ENCODE measurements at regions not wholly inside any gene's neighbourhood (a gene's known extent, or its start where the extent isn't known, plus 50 kb on each side); places are given as distances from the start of the nearest gene placed in this dataset.

DNA sequence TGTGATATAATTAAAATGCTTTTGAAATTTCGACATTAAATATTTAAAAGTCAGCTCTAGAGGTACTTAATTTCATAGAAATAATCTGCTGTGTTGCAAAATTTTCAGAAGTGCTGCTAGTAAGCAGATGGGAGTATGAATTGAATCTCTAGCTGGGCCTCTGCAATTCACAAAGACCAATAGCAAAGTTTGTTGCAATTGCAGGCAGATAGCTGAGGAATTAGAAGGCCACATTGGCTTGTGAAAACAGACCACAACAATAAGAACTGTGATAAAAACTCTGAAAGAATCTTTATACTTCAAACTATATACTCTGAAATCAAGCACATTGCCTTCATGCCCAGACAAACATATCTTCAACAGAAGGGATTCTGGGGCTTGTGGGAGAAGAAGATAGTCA is 636.3 kb upstream of the SOX9 start:
- Histone ChIP-seq H3K18ac (ENCODE audit: low read length) (no peak overlapping the region), H3K79me1 (ENCODE audit: low read length) (no peaks in the 10 kb centered on the region), H2AK5ac (ENCODE audit: low read length) (no peak overlapping the region), H3K9ac (ENCODE audit: low read length) (no peak overlapping the region), H4K12ac (ENCODE audit: low read depth, low read length) (no peak overlapping the region), H4K91ac (ENCODE audit: low read depth, low read length) (no peak overlapping the region), H3K14ac (ENCODE audit: low read length) (no peak overlapping the region), H3K9me3 (ENCODE audit: insufficient read depth, low read depth, low read length) (no peaks in the 10 kb centered on the region), H3K27me3 (ENCODE audit: insufficient read depth, low read length) (no peaks in the 10 kb centered on the region), H2BK12ac (ENCODE audit: low read length) (no peak overlapping the region), H4K8ac (ENCODE audit: low read depth, low read length) (no peak overlapping the region), H3K4me3 (ENCODE audit: low read depth, low read length) (no peak overlapping the region), H3K79me2 (ENCODE audit: control insufficient read depth, insufficient read depth, low read length, poor library complexity) (no peaks in the 10 kb centered on the region), H3K4ac (ENCODE audit: low read depth, low read length) (no peak overlapping the region), H2AFZ (ENCODE audit: insufficient read depth, low read length, poor library complexity) (no peak overlapping the region), H3K23ac (ENCODE audit: low read length) (no peak overlapping the region), H3K4me1 (ENCODE audit: control insufficient read depth in 1 of 2, insufficient read depth in 2 of 2, low read length in 2 of 2) (no peaks in the 10 kb centered on the region), H2BK120ac (ENCODE audit: insufficient read depth, low read length, poor library complexity) (no peak overlapping the region), H2BK5ac (ENCODE audit: low read depth, low read length, poor library complexity) (no peak overlapping the region), H3K4me2 (ENCODE audit: low read length) (no peak overlapping the region), H3K27ac (ENCODE audit: low read depth, low read length) (no peak overlapping the region), H3K36me3 (ENCODE audit: control insufficient read depth in 1 of 2, insufficient read depth in 2 of 2, low read length in 2 of 2) (no peaks in the 10 kb centered on the region)
- DNase-seq, result no peak
- no CpG with 5 or more reads among the region's 1 CpG for WGBS (ENCODE audit: extremely low coverage, insufficient coverage, insufficient read length)

DNA sequence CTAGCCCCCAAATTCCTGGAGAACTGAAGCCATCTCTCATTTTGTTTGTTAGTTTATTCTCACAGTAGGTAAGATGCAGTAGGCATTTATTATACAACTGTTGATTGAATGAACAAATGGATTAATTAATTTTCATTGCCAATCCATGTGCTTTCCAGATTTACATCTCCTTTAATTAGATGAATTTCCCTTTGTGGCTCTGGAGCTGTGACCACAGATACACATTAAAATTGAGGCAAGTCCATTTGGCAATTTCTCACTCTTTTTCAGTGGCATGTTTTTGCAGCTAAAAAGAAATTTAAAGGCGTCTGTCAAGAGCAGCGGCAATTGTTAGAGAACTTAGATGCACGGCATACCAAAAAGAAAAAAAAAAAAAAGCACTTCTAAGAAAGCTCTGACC is 635.4 kb upstream of the SOX9 start:
- Histone ChIP-seq H3K9ac (ENCODE audit: low read length) (no peak overlapping the region), H4K91ac (ENCODE audit: low read depth, low read length) (no peak overlapping the region), H3K9me3 (ENCODE audit: insufficient read depth, low read depth, low read length) (no peaks in the 10 kb centered on the region), H3K4me1 (ENCODE audit: control insufficient read depth in 1 of 2, insufficient read depth in 2 of 2, low read length in 2 of 2) (no peaks in the 10 kb centered on the region), H3K27me3 (ENCODE audit: insufficient read depth, low read length) (no peaks in the 10 kb centered on the region), H3K4me3 (ENCODE audit: low read depth, low read length) (no peak overlapping the region), H3K27ac (ENCODE audit: low read depth, low read length) (no peak overlapping the region), H3K4me2 (ENCODE audit: low read length) (no peak overlapping the region), H3K14ac (ENCODE audit: low read length) (no peak overlapping the region), H2BK120ac (ENCODE audit: insufficient read depth, low read length, poor library complexity) (no peak overlapping the region), H2BK12ac (ENCODE audit: low read length) (no peak overlapping the region), H2BK5ac (ENCODE audit: low read depth, low read length, poor library complexity) (no peak overlapping the region), H3K79me2 (ENCODE audit: control insufficient read depth, insufficient read depth, low read length, poor library complexity) (no peaks in the 10 kb centered on the region), H3K4ac (ENCODE audit: low read depth, low read length) (no peak overlapping the region), H3K79me1 (ENCODE audit: low read length) (no peaks in the 10 kb centered on the region), H3K23ac (ENCODE audit: low read length) (no peak overlapping the region), H3K36me3 (ENCODE audit: control insufficient read depth in 1 of 2, insufficient read depth in 2 of 2, low read length in 2 of 2) (no peaks in the 10 kb centered on the region), H4K8ac (ENCODE audit: low read depth, low read length) (no peak overlapping the region), H2AFZ (ENCODE audit: insufficient read depth, low read length, poor library complexity) (no peak overlapping the region), H2AK5ac (ENCODE audit: low read length) (no peak overlapping the region), H4K12ac (ENCODE audit: low read depth, low read length) (no peak overlapping the region), H3K18ac (ENCODE audit: low read length) (no peak overlapping the region)
- DNase-seq, result no peak
- no CpG with 5 or more reads among the region's 3 CpGs for WGBS (ENCODE audit: extremely low coverage, insufficient coverage, insufficient read length)

DNA sequence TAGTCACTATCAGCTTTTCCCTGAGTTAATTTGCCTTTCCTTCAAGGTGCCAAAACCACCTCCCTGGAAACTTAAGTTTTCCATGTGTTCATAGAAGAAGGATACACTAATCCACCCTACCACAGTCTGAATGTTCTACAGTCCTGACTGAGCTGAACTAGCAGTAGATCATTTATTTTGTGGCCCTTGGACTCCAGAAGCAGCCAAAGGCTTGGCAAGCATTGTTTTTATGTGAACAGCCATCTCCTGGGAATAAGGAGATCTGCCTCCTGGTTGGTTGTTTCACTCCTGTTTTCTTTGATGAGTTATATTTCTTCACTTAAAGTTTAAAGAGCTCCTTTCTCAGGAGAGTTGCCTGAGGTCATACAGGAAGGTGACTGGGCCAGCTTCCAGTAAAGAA is 634.6 kb upstream of the SOX9 start:
- no peak overlapping the region for H2BK120ac ChIP-seq (ENCODE audit: insufficient read depth, low read length, poor library complexity)
- H4K12ac ChIP-seq (ENCODE audit: low read depth, low read length), result no peak overlapping the region
- no peak overlapping the region for H3K18ac ChIP-seq (ENCODE audit: low read length)
- H3K79me2 ChIP-seq (ENCODE audit: control insufficient read depth, insufficient read depth, low read length, poor library complexity), result no peaks in the 10 kb centered on the region
- H4K8ac ChIP-seq (ENCODE audit: low read depth, low read length), result no peak overlapping the region
- H2AK5ac ChIP-seq (ENCODE audit: low read length), result no peak overlapping the region
- no peaks in the 10 kb centered on the region for H3K9me3 ChIP-seq (ENCODE audit: insufficient read depth, low read depth, low read length)
- H3K4me2 ChIP-seq (ENCODE audit: low read length), result no peak overlapping the region
- H3K14ac ChIP-seq (ENCODE audit: low read length), result no peak overlapping the region
- H3K4me3 ChIP-seq (ENCODE audit: low read depth, low read length), result no peak overlapping the region
- no peaks in the 10 kb centered on the region for H3K4me1 ChIP-seq (ENCODE audit: control insufficient read depth in 1 of 2, insufficient read depth in 2 of 2, low read length in 2 of 2)
- H3K36me3 ChIP-seq (ENCODE audit: control insufficient read depth in 1 of 2, insufficient read depth in 2 of 2, low read length in 2 of 2), result no peaks in the 10 kb centered on the region
- no peaks in the 10 kb centered on the region for H3K27me3 ChIP-seq (ENCODE audit: insufficient read depth, low read length)
- no peak for DNase-seq
- no peak overlapping the region for H2AFZ ChIP-seq (ENCODE audit: insufficient read depth, low read length, poor library complexity)
- H3K9ac ChIP-seq (ENCODE audit: low read length), result no peak overlapping the region
- H4K91ac ChIP-seq (ENCODE audit: low read depth, low read length), result no peak overlapping the region
- H3K79me1 ChIP-seq (ENCODE audit: low read length), result no peaks in the 10 kb centered on the region
- no peak overlapping the region for H3K4ac ChIP-seq (ENCODE audit: low read depth, low read length)
- no peak overlapping the region for H2BK5ac ChIP-seq (ENCODE audit: low read depth, low read length, poor library complexity)
- no peak overlapping the region for H2BK12ac ChIP-seq (ENCODE audit: low read length)
- no peak overlapping the region for H3K27ac ChIP-seq (ENCODE audit: low read depth, low read length)
- no peak overlapping the region for H3K23ac ChIP-seq (ENCODE audit: low read length)

DNA sequence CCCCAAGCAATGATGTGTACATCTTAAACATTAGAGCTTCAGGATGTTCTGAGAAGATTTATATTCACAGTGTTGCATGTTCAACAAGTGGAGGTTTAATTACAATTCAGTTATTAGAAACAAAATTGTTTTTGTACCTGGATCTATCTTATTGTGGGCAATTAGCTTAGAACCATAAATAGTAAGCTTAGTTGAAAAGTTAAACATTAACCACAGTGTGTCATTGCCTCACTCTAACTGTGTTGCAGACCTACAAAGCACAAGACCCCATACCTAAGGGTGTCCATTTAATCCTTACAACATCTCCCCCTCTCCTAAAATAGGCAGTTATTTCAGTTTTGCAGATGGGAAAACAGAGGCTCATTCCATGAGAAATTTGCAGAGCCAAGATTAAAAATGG is 632.0 kb upstream of the SOX9 start:
- no peaks in the 10 kb centered on the region for H3K36me3 ChIP-seq (ENCODE audit: control insufficient read depth in 1 of 2, insufficient read depth in 2 of 2, low read length in 2 of 2)
- H3K9ac ChIP-seq (ENCODE audit: low read length), result no peak overlapping the region

More for the DNA sequence above, 632.0 kb upstream of the SOX9 start:
- Histone ChIP-seq H3K18ac (ENCODE audit: low read length) (no peak overlapping the region), H3K79me2 (ENCODE audit: control insufficient read depth, insufficient read depth, low read length, poor library complexity) (no peaks in the 10 kb centered on the region), H3K9me3 (ENCODE audit: insufficient read depth, low read depth, low read length) (no peaks in the 10 kb centered on the region), H3K4ac (ENCODE audit: low read depth, low read length) (no peak overlapping the region), H3K14ac (ENCODE audit: low read length) (no peak overlapping the region), H4K91ac (ENCODE audit: low read depth, low read length) (no peak overlapping the region), H3K4me1 (ENCODE audit: control insufficient read depth in 1 of 2, insufficient read depth in 2 of 2, low read length in 2 of 2) (no peaks in the 10 kb centered on the region), H4K12ac (ENCODE audit: low read depth, low read length) (no peak overlapping the region), H3K79me1 (ENCODE audit: low read length) (no peaks in the 10 kb centered on the region), H2BK5ac (ENCODE audit: low read depth, low read length, poor library complexity) (no peak overlapping the region), H2BK12ac (ENCODE audit: low read length) (no peak overlapping the region), H3K4me2 (ENCODE audit: low read length) (no peak overlapping the region), H2AFZ (ENCODE audit: insufficient read depth, low read length, poor library complexity) (no peak overlapping the region), H3K4me3 (ENCODE audit: low read depth, low read length) (no peak overlapping the region), H3K23ac (ENCODE audit: low read length) (no peak overlapping the region), H3K27ac (ENCODE audit: low read depth, low read length) (no peak overlapping the region), H3K27me3 (ENCODE audit: insufficient read depth, low read length) (no peaks in the 10 kb centered on the region), H2BK120ac (ENCODE audit: insufficient read depth, low read length, poor library complexity) (no peak overlapping the region), H2AK5ac (ENCODE audit: low read length) (no peak overlapping the region), H4K8ac (ENCODE audit: low read depth, low read length) (no peak overlapping the region)
- DNase-seq, result no peak
